ENCODE measurements at regions not wholly inside any gene's neighbourhood (a gene's known extent, or its start where the extent isn't known, plus 50 kb on each side); places are given as distances from the start of the nearest gene placed in this dataset.
A peak's percentile ranks its signal among the peaks of the same experiment; 100 is the strongest.
"Not testable (repeated sequence)": the region's sequence is repeated elsewhere in the genome, so short reads cannot be mapped to it uniquely, and the experiment has no call there.

GRCh38 chr5:96187309-96188027 lies 225.8 kb upstream of the ELL2 start:
- H3K27ac ChIP-seq = peak overlapping the region; percentile 39
- DNase-seq (ENCODE audit: low read depth, low spot score) = peak; percentile 18

- not testable (repeated sequence) for H3K27ac ChIP-seq; DNase-seq (ENCODE audit: low read depth, low spot score)
These were observed 222.9 kb upstream of the ELL2 start for GRCh38 chr5:96184510-96184909.

GRCh38 chr5:96180684-96181435 lies 219.2 kb upstream of the ELL2 start:
- no peak for DNase-seq (ENCODE audit: low read depth, low spot score)
- no peak overlapping the region for H3K27ac ChIP-seq

GRCh38 chr5:96177303-96177869 lies 215.7 kb upstream of the ELL2 start:
- H3K27ac ChIP-seq = peak overlapping the region; percentile 81
- DNase-seq (ENCODE audit: low read depth, low spot score) = peak; percentile 99

- DNase-seq (ENCODE audit: low read depth, low spot score) = no peak
These were observed 214.4 kb upstream of the ELL2 start for GRCh38 chr5:96176022-96176421.

GRCh38 chr5:96175090-96175489 lies 213.4 kb upstream of the ELL2 start:
- H3K27ac ChIP-seq = no peak overlapping the region
- no peak for DNase-seq (ENCODE audit: low read depth, low spot score)

More at GRCh38 chr5:96176022-96176421, 214.4 kb upstream of the ELL2 start:
- H3K27ac ChIP-seq = peak overlapping the region; percentile 81

- no peak for DNase-seq (ENCODE audit: low read depth, low spot score)
These were observed 211.7 kb upstream of the ELL2 start for GRCh38 chr5:96173366-96173765.

GRCh38 chr5:96172436-96172835 lies 210.8 kb upstream of the ELL2 start:
- no peak overlapping the region for H3K27ac ChIP-seq
- DNase-seq (ENCODE audit: low read depth, low spot score) = no peak

More at GRCh38 chr5:96173366-96173765, 211.7 kb upstream of the ELL2 start:
- H3K27ac ChIP-seq = no peak overlapping the region

GRCh38 chr5:96171973-96172372 lies 210.3 kb upstream of the ELL2 start:
- DNase-seq (ENCODE audit: low read depth, low spot score); H3K27ac ChIP-seq: not testable (repeated sequence)

GRCh38 chr5:96170481-96171125 lies 209.0 kb upstream of the ELL2 start:
- DNase-seq (ENCODE audit: low read depth, low spot score); H3K27ac ChIP-seq: not testable (repeated sequence)

- not testable (repeated sequence) for DNase-seq (ENCODE audit: low read depth, low spot score); H3K27ac ChIP-seq
These were observed 207.2 kb upstream of the ELL2 start for GRCh38 chr5:96168833-96169232.

- H3K27ac ChIP-seq = peak overlapping the region; percentile 91
- no peak for DNase-seq (ENCODE audit: low read depth, low spot score)
These were observed 197.4 kb upstream of the ELL2 start for GRCh38 chr5:96159043-96159442.

- H3K27ac ChIP-seq = peak overlapping the region; percentile 91
- DNase-seq (ENCODE audit: low read depth, low spot score) = no peak
These were observed 196.2 kb upstream of the ELL2 start for GRCh38 chr5:96157841-96158291.

GRCh38 chr5:96157077-96157780 lies 195.6 kb upstream of the ELL2 start:
- no peak for DNase-seq (ENCODE audit: low read depth, low spot score)
- H3K27ac ChIP-seq = peak overlapping the region; percentile 91

- no peak for DNase-seq (ENCODE audit: low read depth, low spot score)
- H3K27ac ChIP-seq = peak overlapping the region; percentile 19
These were observed 193.5 kb upstream of the ELL2 start for GRCh38 chr5:96155147-96155546.

GRCh38 chr5:96151891-96152290 lies 190.2 kb upstream of the ELL2 start:
- DNase-seq (ENCODE audit: low read depth, low spot score) = no peak
- no peak overlapping the region for H3K27ac ChIP-seq

- H3K27ac ChIP-seq = peak overlapping the region; percentile 86
These were observed 188.4 kb upstream of the ELL2 start for GRCh38 chr5:96150007-96150406.

GRCh38 chr5:96149546-96149945 lies 187.9 kb upstream of the ELL2 start:
- H3K27ac ChIP-seq = peak overlapping the region; percentile 86

More at GRCh38 chr5:96150007-96150406, 188.4 kb upstream of the ELL2 start:
- no peak for DNase-seq (ENCODE audit: low read depth, low spot score)

GRCh38 chr5:96149021-96149420 lies 187.4 kb upstream of the ELL2 start:
- peak overlapping the region; percentile 86 for H3K27ac ChIP-seq
- no peak for DNase-seq (ENCODE audit: low read depth, low spot score)

More at GRCh38 chr5:96149546-96149945, 187.9 kb upstream of the ELL2 start:
- DNase-seq (ENCODE audit: low read depth, low spot score) = peak; percentile 86

GRCh38 chr5:96148376-96148775 lies 186.7 kb upstream of the ELL2 start:
- DNase-seq (ENCODE audit: low read depth, low spot score) = no peak
- peak overlapping the region; percentile 86 for H3K27ac ChIP-seq
